AG10803 (cell line): ENCODE measurements at regions not wholly inside any gene's neighbourhood (a gene's known extent, or its start where the extent isn't known, plus 50 kb on each side); places are given as distances from the start of the nearest gene placed in this dataset.
A peak's percentile ranks its signal among the peaks of the same experiment; 100 is the strongest.

Experiments used
- DNase-seq: peaks from one replicate; pipeline ENCODE4 v3.0.0; 2010; ENCODE audit warnings: low read depth
- H3K4me3 ChIP-seq: 2 replicates; pipeline ENCODE4 v1.5.1; 2011; ENCODE audit warnings: mild to moderate bottlenecking, low read length, control low read depth
- CTCF ChIP-seq: conservative IDR thresholded peaks from 2 replicates; pipeline ENCODE4 v1.5.1; 2011; ENCODE audit warnings: mild to moderate bottlenecking, low read length, control low read depth, inconsistent platforms

DNA sequence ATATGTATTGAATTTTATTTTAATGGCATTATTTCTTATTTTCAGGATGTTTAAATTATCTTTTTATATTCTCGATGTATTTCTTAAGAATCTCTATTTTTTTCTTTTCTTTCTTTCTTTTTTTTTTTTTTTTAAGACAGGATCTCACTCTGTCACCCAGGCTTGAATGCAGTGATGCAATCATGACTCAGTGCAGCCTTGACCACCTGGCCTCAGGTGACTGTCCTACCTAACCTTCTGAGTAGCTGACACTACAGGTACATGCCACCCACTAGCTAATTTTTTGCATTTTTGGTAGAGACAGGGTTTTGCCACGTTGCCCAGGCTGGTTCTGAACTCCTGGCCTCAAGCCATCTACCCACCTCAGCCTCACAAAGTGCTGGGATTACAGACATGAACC is 143.8 kb upstream of the LAMA2 start:
- DNase-seq = no peak
- H3K4me3 ChIP-seq = no peak overlapping the region
- TF ChIP-seq CTCF = no peak

GRCh38 chr6:128738112-128738511 is 144.8 kb upstream of the LAMA2 start:
- no peak for DNase-seq
- H3K4me3 ChIP-seq = no peak overlapping the region
- no peak for TF ChIP-seq CTCF

DNA sequence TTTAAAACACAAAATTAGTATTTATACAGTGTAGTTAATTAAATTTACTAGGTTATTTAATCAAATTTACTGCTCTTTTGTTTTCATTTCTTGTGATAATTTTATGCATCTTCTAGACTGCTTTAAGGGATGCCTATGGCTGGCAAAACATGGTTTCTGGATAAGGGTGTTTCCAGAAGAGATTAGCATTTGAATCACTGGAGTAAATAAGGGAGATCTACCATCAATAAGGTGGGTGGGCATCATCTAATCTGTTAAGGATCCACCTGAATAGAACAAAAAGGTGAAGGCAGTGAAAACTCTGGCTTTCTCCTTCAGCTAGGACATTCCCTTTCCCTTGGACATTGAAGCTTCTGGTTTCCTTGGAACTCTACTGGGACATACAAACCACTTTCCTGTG is 146.2 kb upstream of the LAMA2 start:
- no peak for DNase-seq
- no peak for TF ChIP-seq CTCF
- H3K4me3 ChIP-seq = no peak overlapping the region

- TF ChIP-seq CTCF = peak; percentile 85
- no peak overlapping the region for H3K4me3 ChIP-seq
- DNase-seq = peak; percentile 65
Measured at GRCh38 chr6:128731249-128732165, 151.4 kb upstream of the LAMA2 start.

DNA sequence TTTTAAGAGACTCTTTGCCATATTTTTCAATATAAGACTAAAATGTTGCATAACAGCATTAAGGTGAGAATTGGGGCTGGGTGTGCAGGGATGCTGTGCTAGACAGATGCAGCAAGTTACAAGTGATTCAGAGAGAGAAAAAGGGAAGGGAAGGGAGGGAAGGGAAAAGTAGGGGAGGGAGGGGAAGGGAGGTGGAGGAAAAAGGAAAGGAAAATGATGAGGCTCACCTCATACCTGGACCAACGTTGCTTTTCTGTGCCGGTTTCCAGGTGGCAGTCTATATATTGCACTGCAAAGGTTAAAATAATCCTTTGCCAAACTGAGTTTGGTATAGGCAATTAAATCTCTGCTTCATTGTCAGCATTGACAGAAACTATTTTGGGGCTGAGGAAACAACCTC is 155.4 kb upstream of the LAMA2 start:
- no peak for DNase-seq

GRCh38 chr6:128725271-128726233 is 157.4 kb upstream of the LAMA2 start:
- H3K4me3 ChIP-seq = no peak overlapping the region
- DNase-seq = peak; percentile 47
- peak; percentile 76 for TF ChIP-seq CTCF

More for the DNA sequence above, 155.4 kb upstream of the LAMA2 start:
- no peak for TF ChIP-seq CTCF
- H3K4me3 ChIP-seq = no peak overlapping the region
